H1 (cell line): ENCODE measurements at regions not wholly inside any gene's neighbourhood (a gene's known extent, or its start where the extent isn't known, plus 50 kb on each side); places are given as distances from the start of the nearest gene placed in this dataset.

Experiments
- SUZ12 ChIP-seq: fragments of 200-600 bp; sonication (generic); IDR thresholded peaks from 2 replicates; pipeline ENCODE4 v1.6.1; 2012; ENCODE audit warnings: mild to moderate bottlenecking, inconsistent platforms, low read length, moderate library complexity, mixed read lengths
- TF ChIP-seq, protein P1 (sequence below): IDR thresholded peaks from 2 replicates; pipeline ENCODE4 v1.6.1; 2011; ENCODE audit warnings: low read depth, mild to moderate bottlenecking, low read length; ENCODE audit not compliant: insufficient read depth

DNA sequence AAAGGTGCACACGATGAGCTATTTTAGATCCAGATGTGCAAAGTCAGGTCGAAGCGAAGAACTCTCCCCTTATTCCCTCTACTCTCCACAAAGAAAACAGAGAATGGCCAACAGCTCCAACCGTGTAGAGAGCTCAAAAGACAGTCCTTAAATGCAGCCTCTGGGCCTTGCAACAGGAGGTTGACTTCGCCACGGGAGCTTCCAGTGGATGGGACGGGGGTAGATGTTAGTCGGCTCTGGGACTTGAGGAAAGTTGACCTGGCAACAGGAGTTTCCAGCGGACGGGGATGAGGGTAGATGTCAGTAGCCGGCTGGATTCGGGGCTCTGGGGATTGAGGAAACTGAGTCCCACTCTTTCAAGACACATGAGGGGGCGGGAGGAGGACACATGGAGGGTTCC lies 450.4 kb downstream of the BRD1 start (continued):
- TF ChIP-seq, protein P1, sequence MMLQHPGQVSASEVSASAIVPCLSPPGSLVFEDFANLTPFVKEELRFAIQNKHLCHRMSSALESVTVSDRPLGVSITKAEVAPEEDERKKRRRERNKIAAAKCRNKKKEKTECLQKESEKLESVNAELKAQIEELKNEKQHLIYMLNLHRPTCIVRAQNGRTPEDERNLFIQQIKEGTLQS, result no peak
- no peak for TF ChIP-seq SUZ12
